CD4-positive, alpha-beta T cell treated with Interleukin-21 for 1 hour (primary cell): ENCODE measurements at regions not wholly inside any gene's neighbourhood (a gene's known extent, or its start where the extent isn't known, plus 50 kb on each side); places are given as distances from the start of the nearest gene placed in this dataset.
"Not testable (repeated sequence)": the region's sequence is repeated elsewhere in the genome, so short reads cannot be mapped to it uniquely, and the experiment has no call there.

ENCODE experiments used
- DNase-seq: peaks from one replicate; pipeline ENCODE4 v3.0.0-alpha.2; 2020

DNA sequence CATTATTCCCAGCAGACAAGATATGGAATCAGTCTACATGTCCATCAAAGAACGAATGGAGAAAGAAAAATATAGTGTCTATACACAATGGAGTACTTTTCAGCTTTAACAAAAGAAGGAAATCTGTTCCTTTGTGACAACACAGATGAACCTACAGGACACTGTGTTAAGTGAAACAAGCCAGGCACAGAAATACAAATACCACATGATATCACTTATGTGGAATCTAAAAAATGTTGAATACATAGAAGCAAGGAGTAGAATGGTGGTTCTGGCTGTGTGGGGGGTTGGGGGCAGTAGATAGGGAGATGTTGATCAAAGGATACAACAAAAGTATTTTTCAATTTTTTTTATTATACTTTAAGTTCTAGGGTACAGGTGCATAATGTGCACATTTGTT is 347.7 kb upstream of the MAP2 start:
- no peak for DNase-seq

DNA sequence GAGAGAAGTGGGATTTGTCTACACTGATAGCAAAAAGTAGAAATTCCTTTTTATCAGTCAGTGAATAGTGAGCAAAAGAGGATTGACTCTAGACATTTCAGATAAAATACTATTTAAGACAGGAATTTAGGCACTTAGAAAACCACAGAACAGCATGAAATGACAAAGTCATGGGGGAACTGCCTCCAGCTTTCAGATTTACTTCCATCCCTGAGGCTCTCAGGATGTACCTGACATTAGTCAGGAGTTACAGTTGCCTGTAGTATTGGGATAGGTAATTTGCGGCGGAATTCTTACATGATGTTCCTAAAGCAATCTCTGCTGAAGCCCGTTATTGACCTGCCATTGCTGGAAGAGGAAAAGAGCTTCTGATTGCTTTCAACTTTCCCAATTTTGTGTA is 337.1 kb upstream of the MAP2 start:
- DNase-seq, result no peak

- DNase-seq, result no peak
Observed at GRCh38 chr2:209091056-209091455, 332.8 kb upstream of the MAP2 start.

DNA sequence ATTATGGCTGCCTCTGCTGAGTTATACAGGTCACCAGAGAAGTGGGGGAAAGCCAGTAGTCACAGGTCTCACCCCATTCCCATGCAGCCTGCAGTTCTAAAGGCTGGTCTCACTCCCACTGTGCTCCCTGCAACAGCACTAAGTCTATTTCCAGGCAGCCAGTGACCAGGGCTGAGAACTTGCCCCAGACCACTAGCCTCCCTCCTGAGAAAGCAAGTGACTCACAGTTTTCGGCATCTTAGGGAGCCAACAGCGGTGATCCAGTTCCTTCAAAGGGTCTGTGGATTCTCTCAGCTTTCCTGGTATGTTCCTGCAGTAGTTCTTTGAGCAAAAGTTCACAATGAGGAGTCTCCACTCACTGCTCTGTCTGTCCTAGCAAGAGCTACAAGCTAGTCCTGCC is 329.6 kb upstream of the MAP2 start:
- DNase-seq, result no peak

DNA sequence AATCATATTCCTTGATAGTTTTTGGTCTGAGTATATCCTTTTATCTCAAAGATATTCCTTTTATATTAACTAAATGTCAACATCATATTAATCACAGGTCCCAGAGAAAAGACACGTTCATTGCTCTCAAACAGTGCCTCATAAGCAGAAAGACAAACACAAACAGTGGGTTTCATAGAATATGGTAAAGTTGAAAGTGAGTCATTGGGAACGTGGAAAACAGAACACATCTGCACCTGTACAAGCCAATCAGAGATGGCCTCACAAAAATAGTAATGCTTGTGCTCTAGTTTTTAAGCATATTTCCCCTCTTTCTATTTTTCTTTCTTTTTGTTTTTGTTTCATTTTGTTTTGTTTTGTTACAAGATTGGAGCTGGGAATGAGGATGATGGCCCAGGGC is 328.4 kb upstream of the MAP2 start:
- no peak for DNase-seq

DNA sequence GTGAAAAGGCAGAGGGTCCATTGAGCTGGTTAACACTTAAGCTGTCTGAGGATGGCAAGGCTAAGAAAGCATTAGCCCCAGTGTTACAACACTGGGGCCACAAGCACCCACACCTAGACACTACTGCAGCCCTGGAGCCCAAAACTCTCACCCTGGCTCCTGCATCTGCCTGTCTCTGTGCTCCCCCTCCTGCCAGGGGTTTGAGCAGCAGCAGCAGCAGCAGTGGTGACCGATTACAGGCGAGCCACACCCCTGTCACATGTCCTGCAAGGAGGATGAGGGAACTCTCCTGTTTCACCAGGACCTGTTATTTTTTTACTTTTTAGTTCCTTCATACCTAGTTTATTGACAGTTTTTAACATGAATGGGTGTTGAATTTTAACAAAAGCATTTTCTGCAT is 326.7 kb upstream of the MAP2 start:
- no peak for DNase-seq

DNA sequence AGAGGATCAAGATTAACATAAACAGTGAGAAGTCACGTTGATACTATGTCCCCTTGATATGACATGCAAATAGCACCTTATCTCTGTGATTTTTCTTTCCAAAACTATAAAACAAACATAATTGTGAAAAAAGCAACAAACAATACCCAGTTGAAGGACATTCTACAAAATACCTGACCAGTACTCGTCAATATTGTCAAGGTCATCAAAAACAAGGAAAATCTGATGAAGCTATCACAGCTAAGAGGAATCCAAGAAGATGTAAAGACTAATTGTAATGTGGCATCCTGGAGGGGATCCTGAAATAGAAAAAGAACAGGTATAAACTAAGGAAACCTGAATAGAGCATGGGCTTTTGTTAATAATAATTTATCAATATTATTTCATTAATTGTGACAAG is 321.5 kb upstream of the MAP2 start:
- no peak for DNase-seq

GRCh38 chr2:209113026-209113425 is 310.8 kb upstream of the MAP2 start:
- DNase-seq, result no peak

DNA sequence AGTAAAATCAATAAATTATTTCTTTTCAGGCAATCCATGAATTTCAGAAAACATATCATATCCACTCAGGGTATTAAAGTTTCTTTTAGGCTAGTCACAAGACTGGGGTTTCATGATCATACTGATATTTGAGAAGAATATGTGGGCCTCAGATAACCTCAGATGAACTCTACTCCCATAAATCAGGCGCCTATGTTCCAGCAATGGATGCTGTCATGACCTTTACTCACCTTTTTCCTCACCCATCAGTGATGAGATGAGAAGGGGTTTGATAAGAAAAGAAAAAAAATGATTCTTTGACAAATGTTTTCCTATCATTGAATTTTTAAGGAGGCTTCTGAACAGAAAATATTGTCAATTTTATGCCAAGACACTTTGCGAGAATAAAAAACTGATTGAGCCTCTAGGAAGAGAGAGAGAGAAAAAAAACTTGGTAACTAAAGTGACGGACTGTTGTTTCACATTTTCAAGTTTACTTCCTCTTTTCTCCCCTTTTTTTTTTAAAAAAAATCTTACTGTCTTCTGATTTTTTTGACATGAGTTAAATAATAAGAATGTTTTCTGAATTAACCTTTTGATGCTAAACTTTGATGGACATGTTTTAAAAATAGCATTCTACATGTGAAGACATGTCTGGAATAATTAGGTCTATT is 309.1 kb upstream of the MAP2 start:
- DNase-seq, result no peak

DNA sequence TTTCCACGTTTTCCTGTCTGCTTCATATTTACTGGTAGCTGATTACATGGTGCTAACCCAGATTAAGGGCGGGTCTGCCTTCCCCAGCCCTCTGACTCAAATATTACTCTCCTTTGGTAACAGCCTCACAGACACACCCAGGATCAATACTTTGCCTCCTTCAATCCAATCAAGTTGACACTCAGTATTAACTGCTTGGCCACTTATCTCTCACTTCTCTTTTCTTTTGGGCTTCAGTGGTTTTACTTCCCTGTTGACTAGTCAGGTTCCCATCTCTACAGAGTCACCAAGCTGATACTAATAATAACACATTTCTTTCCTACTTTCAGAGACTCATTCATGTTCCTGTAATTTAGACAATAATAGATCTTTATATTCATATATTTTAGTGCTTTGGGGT is 302.2 kb upstream of the MAP2 start:
- no peak for DNase-seq

DNA sequence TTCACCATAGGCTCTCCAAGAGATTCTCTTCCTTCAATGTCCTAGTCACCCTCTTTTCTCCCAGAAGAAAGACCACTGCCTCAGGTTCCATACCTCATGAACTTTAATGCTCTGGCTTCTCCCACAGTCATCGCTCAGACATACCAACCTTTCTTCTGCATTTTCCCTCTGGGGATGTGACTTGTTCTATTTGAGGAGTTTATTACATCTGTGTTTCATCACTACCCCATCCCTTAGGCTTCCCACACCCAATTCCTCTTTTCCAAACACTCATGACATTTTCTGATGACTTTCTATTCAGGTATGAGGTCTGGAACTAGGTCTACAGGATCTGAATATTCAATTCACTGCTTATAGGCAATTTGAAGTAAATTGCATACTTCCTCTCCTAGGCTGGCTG is 298.6 kb upstream of the MAP2 start:
- DNase-seq, result no peak

GRCh38 chr2:209138079-209138478 is 285.8 kb upstream of the MAP2 start:
- no peak for DNase-seq

- no peak for DNase-seq
Observed at GRCh38 chr2:209141142-209141541, 282.7 kb upstream of the MAP2 start.

- no peak for DNase-seq
Observed at GRCh38 chr2:209141818-209142217, 282.0 kb upstream of the MAP2 start.

GRCh38 chr2:209145220-209145691 is 278.6 kb upstream of the MAP2 start:
- not testable (repeated sequence) for DNase-seq

DNA sequence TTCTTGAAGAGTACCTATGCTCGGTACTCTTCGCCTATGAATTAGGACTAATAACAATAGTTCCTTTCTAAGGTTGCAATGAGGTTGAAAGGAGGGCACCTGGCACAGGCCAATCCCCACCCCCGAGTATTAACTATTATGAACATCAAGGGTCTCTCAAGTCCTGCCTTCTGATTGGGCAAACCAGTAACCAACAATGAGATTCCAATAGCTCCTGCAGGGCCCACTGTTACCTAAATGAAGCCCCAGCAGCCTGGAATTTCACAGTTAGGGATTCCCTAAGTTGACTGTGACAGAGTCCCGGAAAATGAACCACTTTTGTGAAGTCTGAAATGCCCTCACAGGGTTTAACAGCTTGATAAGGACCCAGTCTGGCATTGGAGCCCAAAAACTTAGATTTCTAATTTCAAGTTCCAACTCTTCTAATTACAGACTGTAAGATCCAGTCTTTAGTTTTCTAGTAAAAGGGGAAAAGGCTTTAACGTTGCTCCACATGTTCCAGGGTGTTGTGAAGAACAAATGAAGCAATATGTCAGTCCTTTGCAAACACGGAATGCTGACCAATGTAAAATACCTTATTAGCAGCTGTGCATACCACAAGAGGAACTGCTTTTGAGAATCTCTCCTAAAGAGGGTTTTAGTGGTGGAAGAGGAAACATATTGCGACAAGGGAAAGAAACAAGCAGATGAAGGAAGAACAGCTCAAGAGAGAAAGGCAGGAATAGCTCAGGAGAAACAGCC is 277.7 kb upstream of the MAP2 start:
- DNase-seq, result no peak

DNA sequence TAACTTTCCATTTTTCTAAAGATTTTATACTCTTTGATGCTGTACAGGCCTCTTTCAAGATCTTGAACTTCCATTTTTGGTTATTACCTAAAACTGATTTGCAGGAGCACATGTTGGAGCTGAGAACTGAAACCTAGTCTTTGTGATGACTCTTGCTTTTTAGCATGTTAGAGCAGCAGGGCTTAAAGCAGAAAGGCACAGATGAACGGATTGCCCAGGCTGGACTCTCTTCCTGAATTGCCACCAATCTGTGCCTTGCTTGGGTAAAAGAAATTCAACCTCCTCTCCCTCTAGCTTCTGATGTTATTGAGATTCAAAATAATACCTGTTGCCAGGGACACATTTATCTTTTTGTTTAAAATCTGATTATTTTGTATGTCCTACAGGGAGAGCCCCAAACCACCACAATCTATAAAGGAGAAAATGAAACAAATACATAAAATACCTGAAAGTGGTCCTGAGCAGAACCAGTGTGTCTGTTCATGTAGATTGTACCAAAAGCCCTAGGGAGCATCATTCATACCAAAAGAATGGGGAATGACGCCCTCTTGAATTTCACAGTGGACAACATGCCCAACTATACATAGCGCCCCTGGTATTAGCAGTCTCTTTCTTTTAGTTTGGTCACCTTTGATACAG is 277.0 kb upstream of the MAP2 start:
- no peak for DNase-seq

DNA sequence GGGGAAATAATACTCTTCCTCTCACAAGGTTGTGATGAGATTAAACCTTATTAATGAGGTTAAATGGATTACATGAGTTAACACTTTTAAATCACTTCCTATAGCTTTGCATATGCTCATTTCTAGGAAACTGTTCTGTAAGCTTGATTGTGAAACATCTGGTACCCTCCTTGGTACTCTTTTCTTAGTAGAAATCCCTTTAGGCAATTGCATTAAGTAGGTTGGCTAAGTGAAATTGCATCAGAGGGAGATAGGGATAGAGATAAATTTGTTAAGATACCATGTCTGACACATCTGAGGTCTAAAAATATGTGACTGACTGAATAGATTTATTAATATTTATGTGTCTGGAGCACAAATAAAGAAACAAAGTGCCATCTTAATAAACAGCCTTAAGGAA is 275.9 kb upstream of the MAP2 start:
- DNase-seq, result no peak

DNA sequence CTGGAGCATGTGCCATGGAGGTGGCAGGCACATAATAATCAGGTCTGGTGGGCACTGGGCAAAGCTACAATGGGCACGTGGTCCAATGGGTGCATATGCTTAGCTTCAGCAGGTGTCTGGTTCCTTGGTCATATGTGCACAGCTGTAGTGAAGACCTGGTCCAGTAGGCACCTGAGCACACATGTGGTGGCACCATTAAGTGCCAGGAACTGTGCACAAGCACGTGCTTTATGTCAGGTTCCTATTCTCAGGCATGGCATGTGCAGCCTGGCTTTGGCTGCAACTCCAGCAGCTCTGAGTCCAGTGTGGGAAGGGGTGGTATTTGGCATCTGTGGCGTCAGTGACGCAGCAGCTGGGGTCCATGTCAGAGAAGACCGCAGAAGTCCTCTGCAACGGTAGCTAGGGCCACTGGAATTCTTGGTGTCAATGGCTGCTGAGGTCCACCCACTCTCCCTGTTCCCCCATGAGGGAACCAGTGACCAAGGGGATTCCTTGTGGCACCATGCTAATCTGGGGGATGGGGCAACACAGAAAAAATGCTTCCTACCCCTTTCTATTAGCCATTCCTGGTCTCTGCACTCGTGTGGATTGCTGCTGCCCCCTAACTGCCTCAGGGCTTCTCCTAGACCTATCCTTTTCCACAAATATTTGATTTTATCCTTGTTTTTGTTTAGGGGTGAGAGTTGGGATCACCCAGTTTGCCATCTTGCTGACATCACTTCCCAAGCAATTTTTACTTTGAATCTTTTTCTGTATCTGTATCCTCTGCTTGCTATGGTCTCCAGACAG is 262.9 kb upstream of the MAP2 start:
- no peak for DNase-seq

GRCh38 chr2:209162129-209162528 is 261.7 kb upstream of the MAP2 start:
- DNase-seq, result no peak

- no peak for DNase-seq
Observed at GRCh38 chr2:209181984-209182383, 241.9 kb upstream of the MAP2 start.

DNA sequence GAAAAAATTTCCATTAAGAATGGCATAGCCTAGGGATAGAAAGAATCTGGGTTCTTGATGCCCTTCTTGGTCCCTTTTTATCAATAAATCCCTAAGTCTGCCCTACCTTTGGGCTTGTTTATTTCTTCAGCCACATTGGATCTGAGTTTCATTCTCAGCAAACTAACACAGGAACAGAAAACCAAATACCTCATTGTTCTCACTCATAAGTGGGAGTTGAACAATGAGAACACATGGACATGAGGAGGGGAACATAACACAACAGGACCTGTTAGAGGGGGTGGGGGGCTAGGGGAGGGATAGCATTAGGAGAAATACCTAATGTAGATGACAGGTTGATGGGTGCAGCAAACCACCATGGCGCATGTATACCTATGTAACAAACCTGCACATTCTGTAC is 237.0 kb upstream of the MAP2 start:
- not testable (repeated sequence) for DNase-seq

DNA sequence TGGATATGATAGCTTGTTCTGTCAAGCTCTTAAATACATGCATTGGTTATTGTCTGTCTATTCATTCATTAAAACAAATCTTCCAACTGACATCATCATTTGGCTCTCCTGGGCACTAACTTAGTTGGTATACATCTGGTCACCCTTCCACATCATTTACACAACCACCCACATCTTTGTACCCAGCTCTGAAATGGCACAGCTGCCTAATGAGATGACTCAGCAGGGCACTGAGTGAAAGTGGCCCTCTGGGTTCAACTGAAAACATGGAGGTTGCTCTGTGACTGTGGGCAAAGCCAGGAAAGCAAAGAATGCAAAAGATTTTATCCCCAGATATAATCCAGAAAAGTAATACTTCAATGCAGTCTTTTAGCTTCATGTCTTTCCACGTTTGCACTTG is 234.0 kb upstream of the MAP2 start:
- no peak for DNase-seq

- no peak for DNase-seq
Observed at GRCh38 chr2:209191139-209191538, 232.7 kb upstream of the MAP2 start.
